HepG2 (cell line): ENCODE measurements at regions not wholly inside any gene's neighbourhood (a gene's known extent, or its start where the extent isn't known, plus 50 kb on each side); places are given as distances from the start of the nearest gene placed in this dataset.

ENCODE experiments used
- ATM ChIP-seq: fragments of 450-650 bp; IDR thresholded peaks from 2 replicates; pipeline ENCODE4 v1.7.1; 2017; ENCODE audit warnings: mild to moderate bottlenecking, borderline replicate concordance
- ATRX ChIP-seq: sonication (generic); formaldehyde crosslinking; IDR thresholded peaks from 2 replicates; pipeline ENCODE4 v1.4.0; 2020; ENCODE audit warnings: missing genetic modification reagents, borderline replicate concordance
- CBX1 ChIP-seq: IDR thresholded peaks from one replicate; pipeline ENCODE4 v1.6.1; 2016; ENCODE audit warnings: antibody characterized with exemption, low read depth
- CCAR2 ChIP-seq: fragments of 200-400 bp; formaldehyde crosslinking; optimal IDR thresholded peaks from 2 replicates; pipeline ENCODE3; 2018; ENCODE audit warnings: low read depth, mild to moderate bottlenecking, low read length, moderate library complexity
- CERS6 ChIP-seq: sonication (generic); formaldehyde crosslinking; IDR thresholded peaks from 2 replicates; pipeline ENCODE4 v1.5.0; 2020; ENCODE audit warnings: missing genetic modification reagents
- FOXP4 ChIP-seq: sonication (generic); formaldehyde crosslinking; IDR thresholded peaks from 2 replicates; pipeline ENCODE4 v1.4.0; 2020; ENCODE audit warnings: missing genetic modification reagents
- HCFC1 ChIP-seq: fragments of 150-350 bp; IDR thresholded peaks from 2 replicates; pipeline ENCODE4 v1.6.1; 2014; ENCODE audit warnings: low read depth, low read length
- HMGXB4 ChIP-seq, 2 experiments: sonication (generic) in 1 of 2; formaldehyde crosslinking in 1 of 2; IDR thresholded peaks; 2 replicates each; pipeline versions ENCODE4 v1.4.0 to v1.6.1; 2018 to 2020; ENCODE audit warnings: missing genetic modification reagents in 2 of 2, borderline replicate concordance in 1 of 2, low read depth in 1 of 2, mild to moderate bottlenecking in 1 of 2, missing biosample characterization in 1 of 2
- HNRNPLL ChIP-seq: fragments of 200-400 bp; formaldehyde crosslinking; IDR thresholded peaks from 2 replicates; pipeline ENCODE4 v1.6.1; 2017; ENCODE audit warnings: mild to moderate bottlenecking, low read depth, low read length; ENCODE audit not compliant: poor library complexity, severe bottlenecking
- MLX ChIP-seq: IDR thresholded peaks from 2 replicates; pipeline ENCODE4 v1.6.1; 2016
- NCOA2 ChIP-seq: sonication (generic); formaldehyde crosslinking; IDR thresholded peaks from 2 replicates; pipeline ENCODE4 v1.8.0; 2022; ENCODE audit warnings: inconsistent platforms
- PBX2 ChIP-seq: IDR thresholded peaks from 2 replicates; pipeline ENCODE4 v1.6.1; 2016; ENCODE audit warnings: control low read depth
- SNAPC2 ChIP-seq: sonication (generic); formaldehyde crosslinking; IDR thresholded peaks from 2 replicates; pipeline ENCODE4 v1.8.1; 2022; ENCODE audit warnings: mild to moderate bottlenecking, missing genetic modification reagents
- SOX5 ChIP-seq: IDR thresholded peaks from 2 replicates; pipeline ENCODE4 v1.6.1; 2016; ENCODE audit warnings: borderline replicate concordance
- TAF1 ChIP-seq: sonication (generic); formaldehyde crosslinking; IDR thresholded peaks from 2 replicates; pipeline ENCODE4 v1.4.0; 2020; ENCODE audit warnings: missing genetic modification reagents
- ZNF256 ChIP-seq: sonication (generic); formaldehyde crosslinking; conservative IDR thresholded peaks from 2 replicates; pipeline ENCODE4 v1.4.0; 2020; ENCODE audit warnings: missing genetic modification reagents
- ZNF329 ChIP-seq: sonication (generic); formaldehyde crosslinking; IDR thresholded peaks from 2 replicates; pipeline ENCODE4 v1.9.0; 2021; ENCODE audit warnings: low read depth, mild to moderate bottlenecking, missing genetic modification reagents
- ZNF414 ChIP-seq: sonication (generic); formaldehyde crosslinking; IDR thresholded peaks from 2 replicates; pipeline ENCODE4 v1.5.0; 2020; ENCODE audit warnings: missing genetic modification reagents
- ZNF557 ChIP-seq: sonication (generic); formaldehyde crosslinking; IDR thresholded peaks from 2 replicates; pipeline ENCODE4 v1.4.0; 2020; ENCODE audit warnings: missing genetic modification reagents
- ZNF558 ChIP-seq: sonication (generic); formaldehyde crosslinking; IDR thresholded peaks from 2 replicates; pipeline ENCODE4 v1.9.0; 2022; ENCODE audit warnings: mild to moderate bottlenecking, missing genetic modification reagents, borderline replicate concordance
- ZNF83 ChIP-seq: sonication (generic); formaldehyde crosslinking; IDR thresholded peaks from 2 replicates; pipeline ENCODE4 v1.4.0; 2020; ENCODE audit warnings: missing genetic modification reagents, mild to moderate bottlenecking, borderline replicate concordance
- ZUFSP ChIP-seq: sonication (generic); formaldehyde crosslinking; IDR thresholded peaks from 2 replicates; pipeline ENCODE4 v1.9.0; 2021; ENCODE audit warnings: missing genetic modification reagents, mild to moderate bottlenecking, borderline replicate concordance

- TF ChIP-seq CCAR2 (no peak), ZNF83 (CRISPR knock-in tag) (no peak), FOXP4 (CRISPR knock-in tag) (peak; percentile 87), HMGXB4 (CRISPR knock-in tag; IDR thresholded peaks at IDR 0.05; ENCODE audit: borderline replicate concordance in 1 of 2, low read depth in 1 of 2) (no peak), SNAPC2 (CRISPR knock-in tag) (no peak), ATM (no peak), NCOA2 (CRISPR knock-in tag) (peak; percentile 93), PBX2 (CRISPR knock-in tag) (no peak), ATRX (CRISPR knock-in tag) (no peak), HCFC1 (no peak), HNRNPLL (no peak), CBX1 (no peak), ZNF329 (CRISPR knock-in tag) (no peak), ZNF558 (no peak), ZNF256 (no peak), MLX (CRISPR knock-in tag) (peak; percentile 87), TAF1 (no peak), CERS6 (CRISPR knock-in tag) (no peak), ZNF414 (CRISPR knock-in tag) (no peak), ZNF557 (CRISPR knock-in tag) (no peak), SOX5 (CRISPR knock-in tag) (peak; percentile 84; the same call in 1 of the 2 replicates), ZUFSP (CRISPR knock-in tag) (no peak)
Measured at GRCh38 chr13:49858178-49858856, 65.8 kb upstream of the KPNA3 start (continued).
